ENCODE measurements at regions not wholly inside any gene's neighbourhood (a gene's known extent, or its start where the extent isn't known, plus 50 kb on each side); places are given as distances from the start of the nearest gene placed in this dataset.

GRCh38 chr12:127399451-127399850 lies 867.5 kb upstream of the TMEM132C start:
- TF ChIP-seq CTCF (conservative IDR thresholded peaks at IDR 0.05; ENCODE audit: low read length) (no peak), EZH2phosphoT487 (IDR thresholded peaks at IDR 0.05; ENCODE audit: borderline replicate concordance, low read depth, low read length) (no peak)
